GM21825 (cell line): ENCODE measurements at regions not wholly inside any gene's neighbourhood (a gene's known extent, or its start where the extent isn't known, plus 50 kb on each side); places are given as distances from the start of the nearest gene placed in this dataset.
"Not testable (repeated sequence)": the region's sequence is repeated elsewhere in the genome, so short reads cannot be mapped to it uniquely, and the experiment has no call there.

Experiments used
- ATAC-seq: cut with Tn5 transposase; IDR thresholded peaks from one replicate; pipeline ENCODE4 v1.9.1; 2021; ENCODE audit warnings: mild to moderate bottlenecking, moderate library complexity; ENCODE audit not compliant: unreplicated experiment

- no peak for ATAC-seq
Observed at GRCh38 chr21:36246080-36246631, 73.8 kb upstream of the MORC3 start.

GRCh38 chr21:36247316-36248010 lies 72.5 kb upstream of the MORC3 start:
- ATAC-seq = no peak

GRCh38 chr21:36249576-36250422 lies 70.2 kb upstream of the MORC3 start:
- ATAC-seq = no peak

- ATAC-seq = no peak
Observed at GRCh38 chr21:36250423-36251075, 69.4 kb upstream of the MORC3 start.

GRCh38 chr21:36254106-36254941 lies 65.7 kb upstream of the MORC3 start:
- no peak for ATAC-seq

- peak; percentile 68 for ATAC-seq
Observed at GRCh38 chr21:36255663-36256062, 64.3 kb upstream of the MORC3 start.

- ATAC-seq = no peak
Observed at GRCh38 chr21:36257657-36258056, 62.3 kb upstream of the MORC3 start.

- ATAC-seq = no peak
Observed at GRCh38 chr21:36260030-36260787, 59.8 kb upstream of the MORC3 start.

- no peak for ATAC-seq
Observed at GRCh38 chr21:36260802-36261201, 59.2 kb upstream of the MORC3 start.

GRCh38 chr21:36261459-36261858 lies 58.5 kb upstream of the MORC3 start:
- ATAC-seq = no peak

- no peak for ATAC-seq
Observed at GRCh38 chr21:36263797-36264196, 56.2 kb upstream of the MORC3 start.

- no peak for ATAC-seq
Observed at GRCh38 chr21:36265431-36265830, 54.6 kb upstream of the MORC3 start.

GRCh38 chr21:36267828-36268227 lies 52.2 kb upstream of the MORC3 start:
- ATAC-seq = not testable (repeated sequence)

- not testable (repeated sequence) for ATAC-seq
Observed at GRCh38 chr21:36268264-36268663, 51.7 kb upstream of the MORC3 start.
